OCI-LY1 (cell line): ENCODE measurements at regions not wholly inside any gene's neighbourhood (a gene's known extent, or its start where the extent isn't known, plus 50 kb on each side); places are given as distances from the start of the nearest gene placed in this dataset.
"Not testable (repeated sequence)": the region's sequence is repeated elsewhere in the genome, so short reads cannot be mapped to it uniquely, and the experiment has no call there.

Experiments
- H2AFZ ChIP-seq: fragments of 200-600 bp; sonication (generic), shearing (Covaris generic); 2 replicates; pipeline ENCODE4 v1.6.0; 2014; ENCODE audit warnings: antibody characterized with exemption, mild to moderate bottlenecking, low read length
- H3F3A ChIP-seq: fragments of 200-600 bp; sonication (generic), shearing (Covaris generic); 2 replicates; pipeline ENCODE4 v1.6.0; 2014; ENCODE audit warnings: mild to moderate bottlenecking, antibody characterized with exemption, low read length, moderate library complexity; ENCODE audit not compliant: insufficient read depth
- H3K27ac ChIP-seq: fragments of 200-600 bp; sonication (generic); 2 replicates; pipeline ENCODE4 v1.5.1; 2014; ENCODE audit warnings: low read length, mixed run types, mild to moderate bottlenecking, low read depth; ENCODE audit not compliant: poor library complexity, severe bottlenecking
- H3K27me3 ChIP-seq: fragments of 200-600 bp; sonication (generic); 2 replicates; pipeline ENCODE4 v1.6.0; 2014; ENCODE audit warnings: antibody characterized with exemption, mild to moderate bottlenecking, low read length, moderate library complexity; ENCODE audit not compliant: insufficient read depth
- H3K36me3 ChIP-seq: fragments of 200-600 bp; sonication (generic); 2 replicates; pipeline ENCODE4 v1.6.1; 2014; ENCODE audit warnings: mild to moderate bottlenecking, antibody characterized with exemption, low read length, moderate library complexity, mixed read lengths; ENCODE audit not compliant: insufficient read depth
- H3K4me1 ChIP-seq: fragments of 200-600 bp; sonication (generic); 2 replicates; pipeline ENCODE4 v1.5.1; 2014; ENCODE audit warnings: mild to moderate bottlenecking, low read length, moderate library complexity; ENCODE audit not compliant: insufficient read depth, severe bottlenecking
- H3K4me2 ChIP-seq: fragments of 200-600 bp; sonication (generic), shearing (Covaris generic); 2 replicates; pipeline ENCODE4 v1.6.1; 2014; ENCODE audit warnings: low read length
- H3K4me3 ChIP-seq: fragments of 200-600 bp; sonication (generic); 2 replicates; pipeline ENCODE4 v1.5.1; 2014; ENCODE audit warnings: low read length, low read depth, mild to moderate bottlenecking, mixed read lengths; ENCODE audit not compliant: poor library complexity, severe bottlenecking
- H3K79me2 ChIP-seq: fragments of 200-600 bp; shearing (Covaris generic); 2 replicates; pipeline ENCODE4 v1.6.1; 2016; ENCODE audit warnings: mixed run types, low read length, mixed read lengths; ENCODE audit not compliant: insufficient read depth
- H3K9ac ChIP-seq: fragments of 200-600 bp; sonication (generic), shearing (Covaris generic); 2 replicates; pipeline ENCODE4 v1.6.1; 2014; ENCODE audit warnings: mild to moderate bottlenecking, low read length, mixed read lengths
- H3K9me2 ChIP-seq: fragments of 200-600 bp; sonication (generic), shearing (Covaris generic); 2 replicates; pipeline ENCODE4 v1.6.1; 2014; ENCODE audit warnings: low read depth, mild to moderate bottlenecking, low read length, mixed read lengths
- H3K9me3 ChIP-seq: fragments of 200-600 bp; shearing (Covaris generic); 2 replicates; pipeline ENCODE4 v1.6.1; 2014; ENCODE audit warnings: low read length, mixed read lengths
- H4K20me1 ChIP-seq: fragments of 200-600 bp; sonication (generic), shearing (Covaris generic); 2 replicates; pipeline ENCODE4 v1.6.0; 2016; ENCODE audit warnings: mild to moderate bottlenecking, low read length; ENCODE audit not compliant: insufficient read depth
- CTCF ChIP-seq: fragments of 200-600 bp; sonication (generic), shearing (Covaris generic); IDR thresholded peaks from 2 replicates; pipeline ENCODE4 v1.5.1; 2017; ENCODE audit warnings: mild to moderate bottlenecking, antibody characterized with exemption, low read length, moderate library complexity, mixed read lengths
- EZH2 ChIP-seq: fragments of 200-600 bp; sonication (generic), shearing (Covaris generic); IDR thresholded peaks from 2 replicates; pipeline ENCODE4 v1.8.0; 2017; ENCODE audit warnings: borderline replicate concordance, mixed run types, mild to moderate bottlenecking, antibody characterized with exemption, low read length, moderate library complexity, mixed read lengths

GRCh38 chr5:174642816-174643405, 81.5 kb upstream of the MSX2 start:
- H3K4me1 ChIP-seq, result no peaks in the 10 kb centered on the region

GRCh38 chr5:174644436-174644835, 79.9 kb upstream of the MSX2 start:
- Histone ChIP-seq H2AFZ (no peak overlapping the region), H3K27ac (no peak overlapping the region), H3K79me2 (no peaks in the 10 kb centered on the region), H3K4me1 (no peaks in the 10 kb centered on the region), H3F3A (no peaks in the 10 kb centered on the region), H3K36me3 (no peaks in the 10 kb centered on the region), H3K4me2 (no peak overlapping the region), H3K27me3 (no peaks in the 10 kb centered on the region), H3K9ac (no peak overlapping the region), H3K9me2 (no peaks in the 10 kb centered on the region), H3K4me3 (no peak overlapping the region), H3K9me3 (no peaks in the 10 kb centered on the region), H4K20me1 (no peaks in the 10 kb centered on the region)
- TF ChIP-seq EZH2 (no peak), CTCF (no peak)

More at GRCh38 chr5:174642816-174643405, 81.5 kb upstream of the MSX2 start:
- Histone ChIP-seq H3K27me3 (no peaks in the 10 kb centered on the region), H3K9me2 (no peaks in the 10 kb centered on the region), H3K36me3 (no peaks in the 10 kb centered on the region), H4K20me1 (no peaks in the 10 kb centered on the region), H3K9me3 (no peaks in the 10 kb centered on the region), H2AFZ (no peak overlapping the region), H3F3A (no peaks in the 10 kb centered on the region), H3K27ac (no peak overlapping the region), H3K9ac (no peak overlapping the region), H3K4me3 (no peak overlapping the region), H3K79me2 (no peaks in the 10 kb centered on the region), H3K4me2 (no peak overlapping the region)
- TF ChIP-seq CTCF, result no peak
- TF ChIP-seq EZH2, result no peak

GRCh38 chr5:174644923-174645322, 79.5 kb upstream of the MSX2 start:
- H3K9me2 ChIP-seq, result no peaks in the 10 kb centered on the region
- no peaks in the 10 kb centered on the region for H3F3A ChIP-seq
- H3K4me3 ChIP-seq, result no peak overlapping the region
- H3K4me2 ChIP-seq, result no peak overlapping the region
- no peak for TF ChIP-seq EZH2
- H3K4me1 ChIP-seq, result no peaks in the 10 kb centered on the region
- no peak overlapping the region for H3K27ac ChIP-seq
- no peaks in the 10 kb centered on the region for H3K79me2 ChIP-seq
- no peaks in the 10 kb centered on the region for H4K20me1 ChIP-seq
- H3K9ac ChIP-seq, result no peak overlapping the region
- no peak overlapping the region for H2AFZ ChIP-seq
- H3K27me3 ChIP-seq, result no peaks in the 10 kb centered on the region
- H3K36me3 ChIP-seq, result no peaks in the 10 kb centered on the region
- H3K9me3 ChIP-seq, result no peaks in the 10 kb centered on the region

GRCh38 chr5:174645677-174646076, 78.7 kb upstream of the MSX2 start:
- no peaks in the 10 kb centered on the region for H3K9me3 ChIP-seq
- no peaks in the 10 kb centered on the region for H3K9me2 ChIP-seq
- no peaks in the 10 kb centered on the region for H3K27me3 ChIP-seq
- H3K4me1 ChIP-seq, result no peaks in the 10 kb centered on the region
- no peak overlapping the region for H3K4me2 ChIP-seq
- H3K4me3 ChIP-seq, result no peak overlapping the region
- no peaks in the 10 kb centered on the region for H3K79me2 ChIP-seq
- H2AFZ ChIP-seq, result no peak overlapping the region
- H3K27ac ChIP-seq, result no peak overlapping the region
- H3K36me3 ChIP-seq, result no peaks in the 10 kb centered on the region
- no peaks in the 10 kb centered on the region for H3F3A ChIP-seq
- H3K9ac ChIP-seq, result no peak overlapping the region
- H4K20me1 ChIP-seq, result no peaks in the 10 kb centered on the region
- TF ChIP-seq CTCF (no peak), EZH2 (no peak)

GRCh38 chr5:174648618-174649017, 75.8 kb upstream of the MSX2 start:
- not testable (repeated sequence) for H4K20me1 ChIP-seq, H3K4me2 ChIP-seq, H3K9me2 ChIP-seq, H3K4me1 ChIP-seq, H3K79me2 ChIP-seq, H3K9ac ChIP-seq, H3K9me3 ChIP-seq, H3K36me3 ChIP-seq, H3K4me3 ChIP-seq, H3K27me3 ChIP-seq, H3F3A ChIP-seq, H3K27ac ChIP-seq, H2AFZ ChIP-seq
